Stimulated activated CD4-positive, alpha-beta T cell treated with anti-CD3 and anti-CD28 coated beads, Interleukin-1b, Interleukin-23, amount 100 ng/mL, for 24 hours (primary cell): ENCODE measurements at regions not wholly inside any gene's neighbourhood (a gene's known extent, or its start where the extent isn't known, plus 50 kb on each side); places are given as distances from the start of the nearest gene placed in this dataset.
"Not testable (repeated sequence)": the region's sequence is repeated elsewhere in the genome, so short reads cannot be mapped to it uniquely, and the experiment has no call there.

ENCODE experiments used
- DNase-seq, 4 experiments: peaks; one replicate each; pipeline ENCODE4 v3.0.0-alpha.2; 2020; ENCODE audit warnings: low read depth in 4 of 4, low spot score in 1 of 4

GRCh38 chr20:52332649-52333250 lies 141.2 kb upstream of the ZFP64 start:
- DNase-seq: no peak

DNA sequence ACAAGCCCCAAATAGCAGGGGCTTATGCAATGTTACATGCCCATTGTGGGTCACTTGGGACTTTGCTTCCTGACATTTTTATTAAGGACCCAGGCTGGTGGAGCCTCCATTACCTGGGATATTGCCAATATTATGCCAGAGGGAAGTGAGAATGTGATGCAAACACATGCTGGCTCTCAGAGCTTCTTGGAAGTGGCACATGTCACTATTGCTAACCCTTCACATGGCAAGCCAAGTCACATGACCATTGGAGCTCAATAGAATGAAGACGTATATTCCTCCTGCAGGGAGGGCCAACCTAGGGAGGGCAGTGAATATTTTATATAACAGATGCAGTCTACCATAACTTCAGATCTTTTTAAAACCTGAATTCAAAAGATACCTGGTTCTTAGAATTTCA lies 140.7 kb upstream of the ZFP64 start:
- no peak for DNase-seq

DNA sequence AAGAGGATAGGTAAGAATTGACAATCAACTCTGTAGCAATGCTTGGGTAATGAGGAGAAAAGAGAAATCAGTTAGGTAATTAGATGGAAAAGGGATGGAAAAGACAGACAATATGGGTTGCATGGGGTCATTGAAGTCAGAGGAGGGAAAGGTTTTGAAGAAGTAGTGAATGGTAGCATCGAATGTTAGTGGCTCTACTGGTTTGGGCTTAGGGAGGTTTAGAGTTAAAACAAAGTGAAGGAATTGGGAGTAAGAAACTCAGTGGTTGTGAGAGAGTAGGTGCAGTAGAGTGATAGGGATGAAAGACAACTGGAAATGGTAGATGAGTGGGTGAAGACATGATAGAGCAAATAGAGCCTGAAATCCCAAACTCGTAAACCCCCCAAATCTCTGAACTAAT lies 140.1 kb upstream of the ZFP64 start:
- DNase-seq: no peak

DNA sequence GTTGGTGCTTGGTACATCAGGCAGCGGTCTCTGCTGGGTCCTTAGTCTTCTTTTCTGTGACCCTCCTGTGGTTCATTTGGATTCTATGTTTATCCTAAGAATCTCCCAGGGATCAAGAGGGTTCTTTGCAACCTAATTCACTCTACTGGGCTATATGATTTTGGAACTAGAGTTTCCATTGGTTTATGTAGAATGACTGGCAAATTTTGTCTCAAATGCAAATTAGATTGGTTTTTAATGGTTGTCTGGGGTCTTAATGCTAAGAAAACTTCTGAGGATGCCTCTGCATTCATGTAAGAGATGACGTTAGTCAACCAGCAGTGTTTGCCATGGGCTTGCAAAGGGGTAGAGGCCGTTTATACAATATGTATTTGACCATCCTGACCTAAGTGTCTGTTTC lies 129.8 kb upstream of the ZFP64 start:
- DNase-seq: no peak

DNA sequence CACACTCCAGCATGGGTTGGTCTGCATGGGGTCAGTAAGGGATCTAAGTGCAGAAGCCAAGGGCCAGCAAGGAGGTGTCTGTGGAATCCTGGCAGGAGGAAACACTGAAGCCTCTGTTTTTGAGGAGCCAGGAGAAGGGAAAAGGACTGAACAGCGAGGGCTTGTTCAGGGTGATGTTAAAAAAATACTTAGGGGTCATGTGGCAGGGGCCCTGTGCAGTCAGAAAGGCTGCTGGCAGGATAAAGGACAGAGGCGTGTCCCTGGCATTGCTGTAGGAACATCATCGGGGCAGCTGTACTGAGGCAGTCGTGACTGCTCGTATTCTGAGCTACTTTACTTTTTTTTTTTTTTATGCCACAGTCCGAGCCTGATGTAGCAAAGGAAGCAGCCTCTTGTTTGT lies 127.1 kb upstream of the ZFP64 start:
- DNase-seq: no peak

- DNase-seq: no peak
Measured at GRCh38 chr20:52313341-52313963, 121.9 kb upstream of the ZFP64 start.

- peak in 3 of 4 experiments; percentile 18 to 41 (median 26) for DNase-seq
Measured at GRCh38 chr20:52312132-52312729, 120.7 kb upstream of the ZFP64 start.

DNA sequence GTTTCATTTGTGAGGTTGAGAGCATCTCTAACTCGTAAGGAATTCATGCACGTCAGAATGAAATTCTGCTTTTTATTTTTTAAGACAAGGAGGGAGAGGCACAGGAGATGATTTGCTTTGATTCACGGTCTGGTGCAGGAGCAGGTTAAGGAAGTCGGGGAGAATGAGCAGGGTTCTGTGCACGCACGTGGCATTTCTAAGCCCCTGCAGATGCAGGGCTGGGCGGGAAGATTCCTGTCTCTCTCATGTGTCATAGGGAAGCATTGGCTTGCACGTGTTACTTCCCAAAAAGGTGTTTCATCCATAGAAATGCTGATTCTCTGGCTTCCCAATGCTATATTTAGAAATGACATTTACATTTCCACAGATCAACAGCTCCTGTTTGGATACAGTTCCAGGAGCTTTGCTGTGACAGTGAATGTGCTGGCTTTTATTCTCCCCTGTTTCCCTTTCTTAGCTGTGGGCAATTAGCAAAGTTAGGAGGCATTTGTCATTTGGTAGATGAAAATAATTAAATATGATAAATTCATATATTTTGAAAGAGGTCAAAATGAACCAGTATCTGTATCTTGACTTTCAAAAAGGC lies 119.7 kb upstream of the ZFP64 start:
- DNase-seq: no peak

DNA sequence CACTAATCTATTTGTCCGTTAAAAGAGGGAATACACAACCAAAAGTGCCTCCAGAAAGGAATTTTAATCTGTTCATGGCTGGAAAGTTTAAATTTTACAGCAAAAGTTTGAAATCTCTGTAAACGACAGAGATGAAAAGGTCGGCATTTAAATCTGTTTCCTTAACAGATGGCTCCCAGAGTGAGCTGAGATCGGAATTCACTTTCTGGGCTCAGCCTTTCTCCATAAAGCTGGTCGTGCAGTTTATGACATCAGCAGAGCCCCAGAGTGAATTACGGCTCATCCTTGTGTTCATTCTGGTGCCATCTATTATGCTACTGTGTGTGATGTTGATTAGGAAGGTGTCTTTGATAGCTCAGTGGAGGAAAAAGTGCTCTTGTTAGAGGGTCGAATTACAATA lies 117.6 kb upstream of the ZFP64 start:
- DNase-seq: no peak

- no peak for DNase-seq
Measured at GRCh38 chr20:52306477-52306876, 114.9 kb upstream of the ZFP64 start.

- no peak for DNase-seq
Measured at GRCh38 chr20:52305858-52306257, 114.3 kb upstream of the ZFP64 start.

DNA sequence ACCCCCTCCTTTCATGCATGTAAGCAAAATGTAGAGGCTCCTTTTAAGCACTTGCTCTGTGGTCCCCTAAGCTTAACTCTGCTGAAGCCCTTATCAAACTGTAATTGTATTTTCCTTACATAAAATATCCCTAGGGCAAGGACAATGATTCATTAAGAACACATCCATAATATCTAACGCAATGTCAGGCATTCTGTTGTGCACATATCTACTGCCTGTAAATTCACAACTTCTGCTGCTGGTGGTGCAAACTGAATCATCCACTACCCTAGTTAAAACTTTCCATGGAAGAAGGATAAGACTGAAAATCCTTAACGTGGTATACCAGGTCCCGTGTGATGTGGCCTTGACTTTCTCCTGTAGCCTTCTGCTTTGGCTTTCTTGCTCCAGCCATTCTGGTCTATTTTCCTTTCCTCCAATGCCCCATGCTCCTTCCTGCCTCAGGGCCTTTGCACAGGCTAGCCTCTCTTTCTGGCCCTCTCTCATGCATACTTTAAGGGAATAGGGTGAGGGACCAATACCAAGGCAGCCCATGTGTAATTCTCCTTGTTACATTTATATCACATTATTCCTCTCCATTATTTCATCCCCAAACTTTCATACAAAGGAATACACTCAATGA lies 113.6 kb upstream of the ZFP64 start:
- DNase-seq: no peak

- DNase-seq: peak in 1 of 4 experiments; percentile 10
Measured at GRCh38 chr20:52303281-52303950, 111.8 kb upstream of the ZFP64 start.

DNA sequence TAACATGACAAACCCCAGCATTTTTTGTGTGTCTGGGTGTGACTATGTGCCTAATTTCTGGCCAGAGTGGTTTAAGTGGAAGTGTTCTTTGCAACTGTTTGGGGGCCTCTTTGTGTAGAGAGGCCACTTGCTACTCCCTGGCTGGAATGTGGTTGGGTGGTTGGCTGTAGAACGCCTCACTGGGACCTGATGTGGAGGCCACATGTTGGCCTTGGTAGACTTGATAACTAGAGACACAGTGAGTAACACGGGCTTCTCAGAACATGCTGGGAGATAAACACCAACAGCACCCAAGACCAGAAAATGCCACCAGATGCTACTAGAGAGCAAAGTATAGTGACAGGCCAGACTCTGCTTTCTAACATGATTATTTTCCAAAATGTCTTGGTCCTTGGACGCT lies 111.2 kb upstream of the ZFP64 start:
- DNase-seq: no peak

- DNase-seq: not testable (repeated sequence)
Measured at GRCh38 chr20:52302051-52302450, 110.5 kb upstream of the ZFP64 start.

DNA sequence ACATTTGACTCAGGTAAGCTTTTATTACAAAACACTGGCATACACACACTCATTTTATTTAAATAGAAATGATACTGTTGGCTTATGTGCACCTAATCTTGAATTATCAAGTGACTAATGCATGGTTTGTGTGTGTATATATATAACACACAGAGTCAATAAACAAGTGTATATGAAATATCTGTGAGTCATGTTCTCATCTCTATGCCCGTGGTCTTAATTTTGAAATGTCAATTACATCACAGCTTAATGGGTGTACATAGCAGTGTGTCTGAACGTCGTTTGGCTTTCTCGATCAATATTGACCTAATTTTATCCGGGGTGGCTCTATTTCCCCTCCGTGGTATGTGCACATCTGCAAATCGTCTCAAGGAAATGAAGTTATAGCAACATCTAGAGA lies 104.0 kb upstream of the ZFP64 start:
- no peak for DNase-seq

DNA sequence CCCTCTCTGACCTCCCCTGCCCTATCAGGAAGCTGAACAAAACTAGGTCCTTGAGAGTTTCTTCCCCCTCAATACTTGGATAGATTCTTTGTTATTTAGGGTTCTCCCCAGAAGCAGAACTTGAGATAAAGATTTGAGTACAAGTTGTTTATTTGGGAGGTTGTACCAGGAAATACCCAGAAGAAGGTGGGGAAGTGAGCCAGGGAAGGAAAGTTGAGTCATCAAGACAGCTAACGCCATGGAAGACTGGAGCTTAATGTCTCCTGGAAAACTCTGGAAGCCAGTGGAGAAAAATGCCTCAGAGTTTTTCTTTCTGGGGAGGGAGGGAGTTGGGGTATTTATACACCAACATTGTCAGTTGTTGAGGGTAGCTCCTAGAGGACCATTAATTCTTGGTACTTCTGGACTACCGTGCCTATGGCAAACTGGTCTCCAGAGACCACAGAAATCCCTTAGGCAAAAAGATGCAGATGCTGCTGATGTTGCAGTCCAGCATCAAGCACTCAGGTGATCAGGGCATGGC lies 102.6 kb upstream of the ZFP64 start:
- DNase-seq: no peak

DNA sequence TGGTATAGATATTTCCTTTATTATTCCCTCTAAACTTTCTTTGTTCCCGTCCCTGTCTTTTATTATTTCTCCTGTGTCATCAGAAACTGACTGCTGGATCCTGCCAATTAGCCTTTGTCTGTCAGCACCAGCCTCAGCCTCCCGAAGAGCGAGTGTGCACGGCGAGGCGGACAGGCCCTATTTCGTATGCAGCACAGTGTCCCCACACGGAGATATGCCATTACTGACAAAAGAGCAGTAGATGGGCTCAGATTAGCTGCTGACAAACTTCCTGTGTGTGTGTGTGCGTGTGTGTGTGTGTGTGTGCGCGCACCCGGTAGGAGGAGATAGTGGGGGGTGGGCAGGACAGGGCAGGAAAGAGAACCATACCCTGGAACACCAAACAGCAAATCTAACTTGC lies 99.5 kb upstream of the ZFP64 start:
- DNase-seq: no peak

DNA sequence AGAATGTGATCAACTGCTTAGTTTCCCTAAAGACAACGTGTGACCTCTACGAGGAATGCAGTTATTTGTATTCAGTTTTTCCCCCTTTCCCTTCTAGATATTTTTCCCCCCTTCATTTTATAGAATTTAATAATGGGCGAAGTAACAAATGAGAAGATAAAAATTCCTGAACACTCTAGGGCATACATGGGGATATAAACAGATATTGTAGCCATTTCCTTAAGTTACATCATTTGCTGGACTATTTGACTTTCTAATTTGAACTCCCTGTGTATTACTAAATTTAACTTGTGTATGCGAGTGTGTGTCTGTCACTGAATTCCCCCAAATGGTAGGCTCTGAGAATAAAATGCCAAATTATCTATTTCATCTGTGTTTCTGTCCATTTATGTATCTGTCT lies 99.0 kb upstream of the ZFP64 start:
- no peak for DNase-seq

DNA sequence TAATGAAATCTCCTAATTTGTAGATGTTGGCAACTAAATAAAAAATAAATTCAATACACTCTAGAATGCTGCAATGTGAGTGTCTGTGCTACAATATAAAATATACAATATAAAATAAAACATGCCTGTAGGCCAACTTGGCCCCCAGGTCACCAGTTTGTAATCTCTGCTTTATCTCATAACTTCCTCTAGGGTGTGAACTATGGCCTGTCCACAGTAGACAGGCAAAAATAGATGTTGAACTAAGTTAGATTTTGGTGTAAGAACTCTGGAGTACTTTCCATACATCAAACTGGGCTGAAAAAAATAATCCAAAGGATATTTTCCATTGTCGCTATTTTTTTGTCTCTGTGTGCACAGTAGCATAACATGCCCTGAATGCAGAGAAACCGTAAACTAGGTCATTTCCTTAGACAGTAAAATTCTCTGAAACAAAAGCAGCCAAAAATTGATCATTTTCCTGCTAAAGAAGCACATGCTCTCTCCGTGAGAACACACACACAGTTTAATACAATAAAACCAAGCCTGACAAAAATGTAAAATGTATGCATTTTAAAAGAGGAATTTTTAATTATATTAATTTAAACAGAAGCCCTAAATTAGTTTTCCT lies 98.5 kb upstream of the ZFP64 start:
- DNase-seq: no peak

DNA sequence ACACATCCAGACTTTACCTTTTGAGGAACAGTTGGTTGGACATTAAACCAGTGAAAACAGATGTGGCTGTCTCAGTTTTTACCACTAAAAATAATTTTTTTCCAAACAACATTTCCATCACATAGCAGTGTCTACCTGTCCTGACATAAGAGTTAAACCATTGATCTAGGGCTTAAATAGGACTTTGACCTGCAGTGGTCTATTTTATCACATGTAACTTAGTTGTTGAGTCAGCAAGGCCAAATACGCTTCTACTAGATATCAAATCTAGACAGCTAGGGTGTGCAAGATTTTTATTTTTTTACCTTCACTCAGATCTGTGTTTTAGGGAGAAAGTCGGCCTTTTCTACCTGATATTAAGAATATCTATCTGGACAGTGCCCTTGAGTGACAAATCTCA lies 88.8 kb upstream of the ZFP64 start:
- no peak for DNase-seq
